Gastroesophageal sphincter (tissue), 3 donors: ENCODE measurements at regions not wholly inside any gene's neighbourhood (a gene's known extent, or its start where the extent isn't known, plus 50 kb on each side); places are given as distances from the start of the nearest gene placed in this dataset.

Source experiments
- POLR2AphosphoS5 ChIP-seq: sonication (generic); formaldehyde crosslinking; IDR thresholded peaks from one replicate; pipeline ENCODE4 v1.6.1; 2017; ENCODE audit warnings: antibody characterized with exemption
- TF ChIP-seq, protein P1 (sequence below), 4 experiments: fragments of 200-600 bp in 2 of 4; fragments of 450-650 bp in 2 of 4; sonication (generic) in 1 of 4; IDR thresholded peaks; one replicate each; pipeline ENCODE4 v1.5.1; 2017 to 2019; ENCODE audit warnings: antibody characterized with exemption in 4 of 4, mild to moderate bottlenecking in 2 of 4, moderate library complexity in 2 of 4

DNA sequence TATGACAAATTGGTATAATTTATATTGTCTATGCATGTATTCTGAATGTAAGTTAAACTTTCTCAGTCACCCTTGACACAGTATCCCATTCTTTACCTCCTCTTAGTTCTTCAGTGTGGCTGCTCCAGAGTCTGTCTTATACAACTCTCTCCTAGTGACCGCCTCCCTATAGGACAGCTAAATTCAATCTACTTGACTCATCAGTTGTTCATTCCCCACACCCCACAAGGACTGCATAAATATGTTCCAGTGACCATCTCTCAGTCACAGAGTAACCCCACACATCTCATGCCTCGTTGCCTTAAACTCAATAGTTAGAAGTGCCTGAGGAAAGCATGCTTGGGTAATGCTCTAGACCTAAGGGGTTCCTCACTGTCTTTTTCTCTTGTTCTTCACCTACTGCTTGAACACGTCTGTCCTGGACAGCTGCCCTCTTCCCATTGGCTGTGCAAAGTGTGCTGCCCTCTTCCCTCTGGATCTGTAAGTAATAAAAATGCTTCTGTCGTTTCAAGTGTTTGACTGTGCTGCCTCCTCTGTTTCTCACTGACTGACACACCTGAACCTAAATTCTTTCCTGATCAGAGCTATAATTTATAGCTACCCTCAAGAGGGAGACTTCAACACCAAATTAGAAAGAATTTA is 494.6 kb upstream of the GRM3 start:
- TF ChIP-seq, protein P1, sequence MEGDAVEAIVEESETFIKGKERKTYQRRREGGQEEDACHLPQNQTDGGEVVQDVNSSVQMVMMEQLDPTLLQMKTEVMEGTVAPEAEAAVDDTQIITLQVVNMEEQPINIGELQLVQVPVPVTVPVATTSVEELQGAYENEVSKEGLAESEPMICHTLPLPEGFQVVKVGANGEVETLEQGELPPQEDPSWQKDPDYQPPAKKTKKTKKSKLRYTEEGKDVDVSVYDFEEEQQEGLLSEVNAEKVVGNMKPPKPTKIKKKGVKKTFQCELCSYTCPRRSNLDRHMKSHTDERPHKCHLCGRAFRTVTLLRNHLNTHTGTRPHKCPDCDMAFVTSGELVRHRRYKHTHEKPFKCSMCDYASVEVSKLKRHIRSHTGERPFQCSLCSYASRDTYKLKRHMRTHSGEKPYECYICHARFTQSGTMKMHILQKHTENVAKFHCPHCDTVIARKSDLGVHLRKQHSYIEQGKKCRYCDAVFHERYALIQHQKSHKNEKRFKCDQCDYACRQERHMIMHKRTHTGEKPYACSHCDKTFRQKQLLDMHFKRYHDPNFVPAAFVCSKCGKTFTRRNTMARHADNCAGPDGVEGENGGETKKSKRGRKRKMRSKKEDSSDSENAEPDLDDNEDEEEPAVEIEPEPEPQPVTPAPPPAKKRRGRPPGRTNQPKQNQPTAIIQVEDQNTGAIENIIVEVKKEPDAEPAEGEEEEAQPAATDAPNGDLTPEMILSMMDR (IDR thresholded peaks at IDR 0.05), result no peak
- TF ChIP-seq POLR2AphosphoS5, result no peak
